ENCODE measurements at regions not wholly inside any gene's neighbourhood (a gene's known extent, or its start where the extent isn't known, plus 50 kb on each side); places are given as distances from the start of the nearest gene placed in this dataset.

DNA sequence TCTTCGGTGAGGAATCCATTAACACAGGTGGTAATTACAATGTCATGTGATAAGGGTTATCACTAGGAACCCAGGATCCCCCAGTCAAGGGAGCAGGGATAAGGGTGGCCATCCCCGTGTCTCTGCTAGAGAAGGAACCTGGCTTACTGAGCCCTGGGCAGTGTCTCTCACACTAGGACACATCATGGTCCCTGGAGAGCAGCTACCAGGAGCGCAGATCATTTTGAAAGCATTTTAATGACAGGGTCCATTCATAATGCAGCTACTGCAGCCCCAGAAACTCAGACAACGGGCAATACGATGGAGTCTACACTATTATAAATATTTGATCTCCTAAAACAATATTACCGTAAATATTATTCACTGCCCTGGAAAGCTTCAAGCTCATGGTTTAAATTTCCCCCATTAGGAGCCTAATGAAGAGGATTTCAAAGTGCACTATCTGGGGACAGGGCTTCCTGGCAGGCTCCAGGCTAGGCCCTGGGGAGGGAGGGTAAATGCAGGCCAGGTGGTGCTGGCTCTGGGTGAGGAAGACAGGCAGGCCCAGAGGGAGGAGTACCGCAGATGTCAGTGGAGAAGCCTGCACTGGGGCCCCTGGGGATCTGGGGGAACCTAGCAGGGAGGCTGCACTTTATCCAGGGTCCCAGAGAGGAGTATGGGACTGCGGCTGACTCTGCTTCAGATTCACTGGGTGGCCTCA, 52.6 kb upstream of the LOXL4 start:
- Histone ChIP-seq H3K36me3 (ENCODE audit: control insufficient read depth in 2 of 2, extremely low read depth in 1 of 2, insufficient read depth in 2 of 2, low read length in 2 of 2) (no peaks in the 10 kb centered on the region), H2AFZ (ENCODE audit: low read depth, low read length) (no peak overlapping the region), H3K9me1 (replicated peaks; ENCODE audit: control insufficient read depth, extremely low read depth, insufficient read depth, low read length) (no peaks in the 10 kb centered on the region), H3K27me3 (ENCODE audit: control insufficient read depth in 2 of 2, insufficient read depth in 2 of 2, low read length in 2 of 2) (peaks cover 0 to 2% of the 10 kb centered on the region in 2 experiments), H3K9me3 (replicated peaks; ENCODE audit: control insufficient read depth, insufficient read depth, low read length) (no peaks in the 10 kb centered on the region), H3K4me3 (replicated peaks in 1 of 3; ENCODE audit: insufficient read depth in 1 of 3, low read depth in 1 of 3, low read length in 3 of 3) (no peak overlapping the region), H4K20me1 (replicated peaks; ENCODE audit: control insufficient read depth, extremely low read depth, insufficient read depth, low read length) (no peaks in the 10 kb centered on the region), H3K27ac (ENCODE audit: insufficient read depth, low read depth, low read length) (no peak overlapping the region), H3K4me2 (ENCODE audit: insufficient read depth, low read length) (no peak overlapping the region), H3K9ac (replicated peaks; ENCODE audit: extremely low read depth, insufficient read depth, low read length) (no peak overlapping the region), H3K4me1 (ENCODE audit: control insufficient read depth, extremely low read depth, insufficient read depth, low read length) (peaks cover 25% of the 10 kb centered on the region), H3K79me2 (ENCODE audit: control insufficient read depth, insufficient read depth, low read length) (no peaks in the 10 kb centered on the region)
- DNase-seq (ENCODE audit: low read depth, low spot score): no peak
- ChIA-PET CTCF (interaction anchor here (1.0 kb wide), 1 partner anchor 12 kb away, joined by 3 read pairs; no protein-coding TSS in a partner anchor), POLR2A (no interaction called here)
- BruUV-seq (replicated peaks): no TSS peak
- FAIRE-seq: no peak
- intact Hi-C loops (cut with micrococcal nuclease) (no loop called here), dilution Hi-C loops (cut with MboI; ENCODE audit: extremely low pct_ligation_motif_present, low sequenced_read_pairs) (no loop called here)
- TF ChIP-seq CTCF (IDR thresholded peaks at IDR 0.05; ENCODE audit: extremely low read depth in 1 of 2, insufficient read depth in 1 of 2, low read depth in 1 of 2, low read length in 2 of 2) (no peak), FOS (IDR thresholded peaks at IDR 0.05; ENCODE audit: borderline replicate concordance, insufficient read depth, low read length) (no peak), GATA2 (IDR thresholded peaks at IDR 0.05; ENCODE audit: insufficient read depth, insufficient read length, low read depth, low read length) (no peak), POLR2A (IDR thresholded peaks at IDR 0.05; ENCODE audit: low read depth, low read length) (no peak), EZH2 (IDR thresholded peaks at IDR 0.05; ENCODE audit: borderline replicate concordance, low read depth, low read length, severe bottlenecking) (no peak), POLR2AphosphoS5 (IDR thresholded peaks at IDR 0.05; ENCODE audit: insufficient read depth, low read depth, low read length) (no peak), JUN (IDR thresholded peaks at IDR 0.05; ENCODE audit: borderline replicate concordance, insufficient read depth, insufficient read length, low read depth) (no peak), MAX (IDR thresholded peaks at IDR 0.05; ENCODE audit: insufficient read depth, insufficient read length) (no peak), MYC (IDR thresholded peaks at IDR 0.05; ENCODE audit: low read depth, low read length) (no peak)

All from endothelial cell of umbilical vein (primary cell).